CD14-positive monocyte (primary cell): ENCODE measurements at regions not wholly inside any gene's neighbourhood (a gene's known extent, or its start where the extent isn't known, plus 50 kb on each side); places are given as distances from the start of the nearest gene placed in this dataset.
A peak's percentile ranks its signal among the peaks of the same experiment; 100 is the strongest.

Experiments
- DNase-seq, 3 donors: peaks; one replicate each; pipeline ENCODE4 v3.0.0-alpha.2; 2011 to 2022
- H2AFZ ChIP-seq: 2 replicates; pipeline ENCODE4 v1.6.0; 2012; ENCODE audit warnings: mild to moderate bottlenecking, low read depth, low read length, inconsistent platforms; ENCODE audit not compliant: insufficient read depth, poor library complexity, severe bottlenecking
- H3K27ac ChIP-seq, 2 donors: 1 replicate in 1 of 2; 2 replicates in 1 of 2; pipeline ENCODE4 v1.5.1; 2012 to 2013; ENCODE audit warnings: low read length in 2 of 2, control low read depth in 1 of 2, inconsistent platforms in 1 of 2, low read depth in 1 of 2, mild to moderate bottlenecking in 1 of 2
- H3K27me3 ChIP-seq, 2 donors: one replicate each; pipeline versions ENCODE4 v1.6.0 to v1.6.1; 2011 to 2013; ENCODE audit warnings: low read length in 2 of 2; ENCODE audit not compliant: control insufficient read depth in 2 of 2, insufficient read depth in 2 of 2
- H3K36me3 ChIP-seq, 2 donors: replicated peaks in 1 of 2; 1 replicate in 1 of 2; 2 replicates in 1 of 2; pipeline versions ENCODE4 v1.5.1 to v1.6.1; 2012 to 2013; ENCODE audit warnings: low read length in 2 of 2, control low read depth in 1 of 2, inconsistent platforms in 1 of 2, mild to moderate bottlenecking in 1 of 2; ENCODE audit not compliant: insufficient read depth in 2 of 2, control insufficient read depth in 1 of 2
- H3K4me1 ChIP-seq, 2 donors: 1 replicate in 1 of 2; 2 replicates in 1 of 2; pipeline versions ENCODE4 v1.5.1 to v1.6.1; 2012 to 2013; ENCODE audit warnings: low read length in 2 of 2, control low read depth in 1 of 2, inconsistent platforms in 1 of 2, mild to moderate bottlenecking in 1 of 2, moderate library complexity in 1 of 2; ENCODE audit not compliant: insufficient read depth in 2 of 2, control insufficient read depth in 1 of 2
- H3K4me2 ChIP-seq: replicated peaks from 2 replicates; pipeline ENCODE3; 2012; ENCODE audit warnings: low read length, moderate library complexity, mild to moderate bottlenecking; ENCODE audit not compliant: poor library complexity, severe bottlenecking; ENCODE audit errors: extremely low read depth
- H3K4me3 ChIP-seq, 3 experiments: fragments of 200-600 bp in 1 of 3; sonication (generic) in 1 of 3; replicated peaks in 1 of 3; 1 replicate in 2 of 3; 2 replicates in 1 of 3; pipeline ENCODE4 v1.5.1; 2011 to 2013; ENCODE audit warnings: low read length in 3 of 3, mild to moderate bottlenecking in 3 of 3, control low read depth in 2 of 3, low read depth in 2 of 3, inconsistent platforms in 1 of 3, moderate library complexity in 1 of 3
- H3K79me2 ChIP-seq: 2 replicates; pipeline ENCODE4 v1.6.0; 2012; ENCODE audit warnings: mild to moderate bottlenecking, control low read depth, inconsistent platforms, low read length, moderate library complexity; ENCODE audit not compliant: insufficient read depth
- H3K9ac ChIP-seq: 2 replicates; pipeline ENCODE4 v1.6.0; 2017; ENCODE audit warnings: low read length, mild to moderate bottlenecking; ENCODE audit not compliant: insufficient read depth, poor library complexity, severe bottlenecking
- H3K9me3 ChIP-seq, 2 donors: replicated peaks in 1 of 2; 1 replicate in 1 of 2; 2 replicates in 1 of 2; pipeline versions ENCODE4 v1.5.1 to v1.6.1; 2012 to 2013; ENCODE audit warnings: low read length in 2 of 2, control low read depth in 1 of 2; ENCODE audit not compliant: control insufficient read depth in 1 of 2, insufficient read depth in 1 of 2
- H4K20me1 ChIP-seq: 2 replicates; pipeline ENCODE4 v1.6.0; 2012; ENCODE audit warnings: mild to moderate bottlenecking, low read length, control low read depth, moderate library complexity; ENCODE audit not compliant: insufficient read depth
- H3K27ac Mint-ChIP-seq, 7 donors: one replicate each; pipeline ENCODE4 v1.8.0; 2020; ENCODE audit warnings: mild to moderate bottlenecking in 7 of 7, mixed read lengths in 7 of 7, moderate library complexity in 6 of 7, inconsistent platforms in 2 of 7
- H3K27me3 Mint-ChIP-seq, 3 donors: one replicate each; pipeline ENCODE4 v1.8.0; 2021 to 2022; ENCODE audit warnings: low read depth in 3 of 3, mild to moderate bottlenecking in 3 of 3, mixed read lengths in 3 of 3, moderate library complexity in 3 of 3, inconsistent platforms in 1 of 3
- H3K36me3 Mint-ChIP-seq, 2 donors: one replicate each; pipeline ENCODE4 v1.8.0; 2020; ENCODE audit warnings: mixed read lengths in 2 of 2, inconsistent platforms in 1 of 2, mild to moderate bottlenecking in 1 of 2
- H3K4me1 Mint-ChIP-seq: one replicate; pipeline ENCODE4 v1.8.0; 2020; ENCODE audit warnings: mild to moderate bottlenecking, mixed read lengths
- H3K4me3 Mint-ChIP-seq, 2 donors: one replicate each; pipeline ENCODE4 v1.8.0; 2020; ENCODE audit warnings: mild to moderate bottlenecking in 2 of 2, mixed read lengths in 2 of 2, moderate library complexity in 1 of 2
- H3K9me3 Mint-ChIP-seq, 7 donors: one replicate each; pipeline ENCODE4 v1.8.0; 2020 to 2022; ENCODE audit warnings: mixed read lengths in 7 of 7, mild to moderate bottlenecking in 6 of 7, moderate library complexity in 6 of 7, inconsistent platforms in 2 of 7
- CTCF ChIP-seq: fragments of 200-600 bp; IDR thresholded peaks from one replicate; pipeline ENCODE4 v1.8.0; 2022; ENCODE audit warnings: antibody characterized with exemption, mild to moderate bottlenecking
- WGBS: methylation state at CpG from one replicate; pipeline ENCODE4 v1.1.5; 2013; ENCODE audit warnings: missing lambda C conversion rate; ENCODE audit not compliant: insufficient coverage; 5-methylcytosine and 5-hydroxymethylcytosine counted together
- intact Hi-C, 2 donors: fragments of 100-400 bp; cut with micrococcal nuclease; formaldehyde crosslinking; loops; one replicate each; pipeline versions ENCODE4 v1.15.0 to v1.15.1; 2023

GRCh38 chr21:43274946-43275310 is 106.1 kb downstream of the CRYAA start:
- no peak for TF ChIP-seq CTCF
- no peak for DNase-seq
- Histone ChIP-seq H3K27ac (no peak overlapping the region), H3K9me3 (no peaks in the 10 kb centered on the region), H3K9ac (no peak overlapping the region), H3K4me3 (no peak overlapping the region), H3K4me2 (no peak overlapping the region), H3K36me3 (no peaks in the 10 kb centered on the region), H4K20me1 (no peaks in the 10 kb centered on the region), H3K4me1 (no peaks in the 10 kb centered on the region), H3K79me2 (no peaks in the 10 kb centered on the region), H2AFZ (no peak overlapping the region), H3K27me3 (no peaks in the 10 kb centered on the region)
- Mint-ChIP-seq H3K4me1 (no peaks in the 10 kb centered on the region), H3K36me3 (no peaks in the 10 kb centered on the region), H3K27ac (no peak overlapping the region), H3K27me3 (peaks cover 7 to 34% (median 16%) of the 10 kb centered on the region in 3 donors), H3K4me3 (no peak overlapping the region), H3K9me3 (peaks cover 0 to 2% (median 0%) of the 10 kb centered on the region in 7 donors)
- 86% methylated on average over 4 of the region's 6 CpGs for WGBS
- intact Hi-C loops = no loop called here

GRCh38 chr21:43274022-43274945 is 105.5 kb downstream of the CRYAA start:
- H3K4me1 Mint-ChIP-seq = no peaks in the 10 kb centered on the region
- H3K4me3 Mint-ChIP-seq = no peak overlapping the region
- H3K36me3 Mint-ChIP-seq = no peaks in the 10 kb centered on the region
- peak overlapping the region in 1 of 7 donors; percentile 33 for H3K27ac Mint-ChIP-seq
- no peaks in the 10 kb centered on the region for H3K36me3 ChIP-seq
- H3K4me3 ChIP-seq = no peak overlapping the region
- peaks cover 7 to 34% (median 16%) of the 10 kb centered on the region in 3 donors for H3K27me3 Mint-ChIP-seq
- TF ChIP-seq CTCF = no peak
- H3K9me3 Mint-ChIP-seq = peaks cover 0 to 2% (median 0%) of the 10 kb centered on the region in 7 donors
- WGBS = 92% methylated on average over 14 of the region's 21 CpGs
- no peak overlapping the region for H2AFZ ChIP-seq
- no peaks in the 10 kb centered on the region for H3K4me1 ChIP-seq
- no peaks in the 10 kb centered on the region for H3K27me3 ChIP-seq
- intact Hi-C loops = no loop called here
- H4K20me1 ChIP-seq = no peaks in the 10 kb centered on the region
- H3K79me2 ChIP-seq = no peaks in the 10 kb centered on the region
- H3K4me2 ChIP-seq = no peak overlapping the region
- no peak overlapping the region for H3K27ac ChIP-seq
- H3K9ac ChIP-seq = no peak overlapping the region
- no peaks in the 10 kb centered on the region for H3K9me3 ChIP-seq
- DNase-seq = no peak
